Mesothelial cell of epicardium (in vitro differentiated cells): ENCODE measurements at regions not wholly inside any gene's neighbourhood (a gene's known extent, or its start where the extent isn't known, plus 50 kb on each side); places are given as distances from the start of the nearest gene placed in this dataset.

Experiments used
- DNase-seq, 2 experiments: peaks; one replicate each; pipeline ENCODE4 v3.0.0; 2021; ENCODE audit warnings: low spot score in 2 of 2; ENCODE audit not compliant: unreplicated experiment in 2 of 2
- H3K27ac Mint-ChIP-seq: 2 replicates; pipeline ENCODE4 v1.8.0; 2021; ENCODE audit warnings: mixed read lengths
- H3K27me3 Mint-ChIP-seq: 2 replicates; pipeline ENCODE4 v1.8.0; 2021; ENCODE audit warnings: low read depth, mixed read lengths
- H3K36me3 Mint-ChIP-seq: 2 replicates; pipeline ENCODE4 v1.8.0; 2021; ENCODE audit warnings: mixed read lengths
- H3K4me1 Mint-ChIP-seq: 2 replicates; pipeline ENCODE4 v1.8.0; 2021; ENCODE audit warnings: mixed read lengths
- H3K4me3 Mint-ChIP-seq: 2 replicates; pipeline ENCODE4 v1.8.0; 2021; ENCODE audit warnings: mild to moderate bottlenecking, moderate library complexity, mixed read lengths
- H3K9me3 Mint-ChIP-seq: 2 replicates; pipeline ENCODE4 v1.8.0; 2021; ENCODE audit warnings: mixed read lengths
- TF ChIP-seq, protein P1 (sequence below): fragments of 200-600 bp; sonication (generic); IDR thresholded peaks from one replicate; pipeline ENCODE4 v1.5.0; 2021; ENCODE audit warnings: antibody characterized with exemption; ENCODE audit not compliant: unreplicated experiment

GRCh38 chr1:67887146-67887545 is 53.9 kb upstream of the GNG12 start:
- Mint-ChIP-seq H3K27me3 (no peaks in the 10 kb centered on the region), H3K4me3 (no peak overlapping the region), H3K9me3 (no peaks in the 10 kb centered on the region), H3K36me3 (no peaks in the 10 kb centered on the region), H3K27ac (no peak overlapping the region), H3K4me1 (peaks cover 25% of the 10 kb centered on the region)
- DNase-seq: no peak
- TF ChIP-seq, protein P1, sequence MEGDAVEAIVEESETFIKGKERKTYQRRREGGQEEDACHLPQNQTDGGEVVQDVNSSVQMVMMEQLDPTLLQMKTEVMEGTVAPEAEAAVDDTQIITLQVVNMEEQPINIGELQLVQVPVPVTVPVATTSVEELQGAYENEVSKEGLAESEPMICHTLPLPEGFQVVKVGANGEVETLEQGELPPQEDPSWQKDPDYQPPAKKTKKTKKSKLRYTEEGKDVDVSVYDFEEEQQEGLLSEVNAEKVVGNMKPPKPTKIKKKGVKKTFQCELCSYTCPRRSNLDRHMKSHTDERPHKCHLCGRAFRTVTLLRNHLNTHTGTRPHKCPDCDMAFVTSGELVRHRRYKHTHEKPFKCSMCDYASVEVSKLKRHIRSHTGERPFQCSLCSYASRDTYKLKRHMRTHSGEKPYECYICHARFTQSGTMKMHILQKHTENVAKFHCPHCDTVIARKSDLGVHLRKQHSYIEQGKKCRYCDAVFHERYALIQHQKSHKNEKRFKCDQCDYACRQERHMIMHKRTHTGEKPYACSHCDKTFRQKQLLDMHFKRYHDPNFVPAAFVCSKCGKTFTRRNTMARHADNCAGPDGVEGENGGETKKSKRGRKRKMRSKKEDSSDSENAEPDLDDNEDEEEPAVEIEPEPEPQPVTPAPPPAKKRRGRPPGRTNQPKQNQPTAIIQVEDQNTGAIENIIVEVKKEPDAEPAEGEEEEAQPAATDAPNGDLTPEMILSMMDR: no peak

DNA sequence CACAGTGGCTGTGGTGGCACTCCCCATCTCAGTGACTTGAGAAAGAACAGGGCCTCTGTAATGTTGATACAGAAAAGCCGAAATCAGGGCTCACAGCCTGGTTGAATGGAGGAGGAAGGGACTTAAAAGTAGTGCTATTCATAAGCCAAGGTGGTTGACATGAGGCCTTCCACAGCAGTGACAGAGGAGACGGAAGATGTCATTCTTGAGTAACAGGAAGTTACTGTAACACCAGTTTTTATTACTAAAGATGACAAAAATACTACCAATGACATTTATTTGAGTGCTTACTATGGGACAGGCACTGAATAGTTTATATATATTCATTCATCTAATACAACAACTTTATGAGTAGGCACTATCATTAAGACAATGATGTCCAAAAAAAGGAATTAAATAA is 52.8 kb upstream of the GNG12 start:
- Mint-ChIP-seq H3K36me3 (no peaks in the 10 kb centered on the region), H3K9me3 (no peaks in the 10 kb centered on the region), H3K4me3 (no peak overlapping the region), H3K27ac (no peak overlapping the region), H3K27me3 (no peaks in the 10 kb centered on the region), H3K4me1 (peaks cover 20% of the 10 kb centered on the region)
- TF ChIP-seq, protein P1: no peak
- no peak for DNase-seq

DNA sequence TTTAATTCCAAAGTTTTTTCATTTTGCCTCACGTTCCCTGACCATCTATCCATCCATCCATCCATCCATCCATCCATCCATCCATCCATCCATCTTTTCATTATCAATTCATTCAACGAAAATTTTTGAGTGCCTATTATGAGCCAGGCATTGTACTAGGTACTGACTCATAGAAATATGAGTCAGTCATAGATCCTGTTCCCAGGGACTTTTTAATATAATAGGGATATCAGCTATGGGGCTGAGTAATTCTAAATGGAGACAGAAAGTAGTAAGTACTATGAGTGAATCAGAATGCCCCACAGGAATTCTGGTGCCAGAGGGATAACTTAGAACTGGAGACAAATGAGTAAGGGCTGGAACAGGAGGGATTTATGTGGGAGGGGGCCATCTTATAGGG is 49.8 kb upstream of the GNG12 start:
- Mint-ChIP-seq H3K27ac (no peak overlapping the region), H3K4me1 (peaks cover 6% of the 10 kb centered on the region), H3K9me3 (no peaks in the 10 kb centered on the region), H3K4me3 (no peak overlapping the region), H3K27me3 (no peaks in the 10 kb centered on the region), H3K36me3 (no peaks in the 10 kb centered on the region)
- TF ChIP-seq, protein P1: no peak
- DNase-seq: no peak
